Peyer's patch (tissue), 4 donors: ENCODE measurements at regions not wholly inside any gene's neighbourhood (a gene's known extent, or its start where the extent isn't known, plus 50 kb on each side); places are given as distances from the start of the nearest gene placed in this dataset.

ENCODE experiments used
- CTCF ChIP-seq, 6 experiments: fragments of 450-650 bp in 4 of 6; fragments of 200-600 bp in 2 of 6; sonication (generic) in 1 of 6; IDR thresholded peaks; one replicate each; pipeline ENCODE4 v1.5.1; 2017 to 2019; ENCODE audit warnings: antibody characterized with exemption in 6 of 6, mild to moderate bottlenecking in 3 of 6, moderate library complexity in 1 of 6
- POLR2A ChIP-seq, 2 donors: fragments of 450-650 bp; IDR thresholded peaks; one replicate each; pipeline ENCODE4 v1.5.1; 2017; ENCODE audit warnings: antibody characterized with exemption in 2 of 2, mild to moderate bottlenecking in 2 of 2, moderate library complexity in 2 of 2

GRCh38 chr6:14506656-14507246 is 389.2 kb downstream of the CD83 start:
- TF ChIP-seq POLR2A (IDR thresholded peaks at IDR 0.05) (no peak), CTCF (IDR thresholded peaks at IDR 0.05) (no peak)
